T-helper 1 cell treated with Interleukin-12 subunit alpha and Interleukin-12 subunit beta and Interleukin-4 antibody, amounts not matched to agents 30 ng/mL and 1 ng/mL, for 36 hours (primary cell): ENCODE measurements at regions not wholly inside any gene's neighbourhood (a gene's known extent, or its start where the extent isn't known, plus 50 kb on each side); places are given as distances from the start of the nearest gene placed in this dataset.
"Not testable (repeated sequence)": the region's sequence is repeated elsewhere in the genome, so short reads cannot be mapped to it uniquely, and the experiment has no call there.

Experiments used
- intact Hi-C: fragments of 100-400 bp; cut with micrococcal nuclease; formaldehyde crosslinking; loops from one replicate; pipeline ENCODE4 v1.15.1; 2024

DNA sequence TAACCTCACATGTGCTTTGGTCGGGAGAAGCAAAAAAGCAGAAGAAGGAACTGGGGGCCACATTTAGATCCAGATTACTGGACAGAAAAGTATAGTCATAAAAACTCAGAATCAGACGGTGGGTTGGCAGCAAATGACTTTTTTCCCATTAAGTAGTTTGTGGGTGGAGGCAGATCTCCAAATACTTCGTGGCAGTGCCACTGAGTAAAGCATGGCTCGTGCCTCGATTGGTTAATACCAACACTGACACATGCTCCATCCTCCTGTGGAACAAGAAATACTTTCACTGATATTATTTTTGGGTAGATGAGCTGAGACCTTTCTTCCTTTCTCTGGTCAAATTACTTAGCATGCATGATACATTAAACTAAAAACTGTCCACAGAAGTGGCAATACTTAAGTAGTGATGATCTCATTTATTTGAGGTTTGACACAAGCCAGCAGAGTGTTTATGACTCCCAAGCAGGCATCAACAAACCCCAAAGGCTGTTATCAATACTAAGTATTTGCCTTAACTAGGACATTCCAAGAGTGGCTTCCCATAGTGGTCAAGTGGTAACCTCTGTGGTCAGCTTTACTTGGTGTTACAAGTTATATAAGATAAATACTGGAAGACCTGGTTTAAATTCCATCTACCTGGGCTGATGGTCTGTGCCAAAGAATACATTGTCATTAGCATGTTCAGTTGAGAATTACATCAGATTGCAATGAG lies 500.0 kb upstream of the RUNX1 start:
- intact Hi-C loops = no loop called here

- intact Hi-C loops = loop anchor here (1.0 kb wide), 1 partner anchor 18 kb away; no protein-coding TSS in a partner anchor
Measured at GRCh38 chr21:35547946-35548774, 499.1 kb upstream of the RUNX1 start.

GRCh38 chr21:35543746-35544145 lies 494.6 kb upstream of the RUNX1 start:
- intact Hi-C loops = no loop called here

DNA sequence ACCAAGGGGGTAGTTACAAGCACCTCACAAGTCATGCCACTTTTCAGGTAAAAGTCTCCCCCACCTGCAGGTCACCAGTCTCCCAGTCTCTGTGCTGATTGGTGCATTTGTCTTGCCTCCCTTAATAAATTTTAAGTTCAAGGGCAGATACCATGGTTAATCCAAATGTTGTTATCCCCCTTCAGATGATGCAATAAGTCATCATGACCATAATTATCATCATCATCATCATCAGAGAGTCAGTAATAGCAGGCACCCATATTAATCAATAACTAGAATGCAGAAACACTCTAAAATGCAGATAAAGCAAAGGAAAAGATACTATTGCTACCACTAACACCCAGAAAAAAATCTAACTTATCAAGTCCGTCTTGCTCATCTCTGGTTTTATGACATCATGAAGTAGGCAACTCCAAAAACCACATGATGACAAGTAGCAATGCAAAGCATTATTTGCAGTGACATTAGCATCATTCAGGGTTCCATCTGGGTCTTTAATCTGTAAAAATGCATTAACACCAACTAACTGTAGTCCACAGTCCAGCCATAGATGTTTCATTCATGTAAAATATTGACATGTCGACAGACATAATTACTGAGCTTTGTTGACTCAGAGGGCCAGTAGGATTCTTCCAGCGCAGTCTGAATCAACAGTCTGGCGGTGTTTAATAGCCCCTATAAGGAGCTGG lies 492.0 kb upstream of the RUNX1 start:
- intact Hi-C loops = no loop called here

- intact Hi-C loops = no loop called here
Measured at GRCh38 chr21:35538386-35538785, 489.3 kb upstream of the RUNX1 start.

- intact Hi-C loops = no loop called here
Measured at GRCh38 chr21:35537604-35538003, 488.5 kb upstream of the RUNX1 start.

- intact Hi-C loops = no loop called here
Measured at GRCh38 chr21:35533893-35534292, 484.8 kb upstream of the RUNX1 start.

- intact Hi-C loops = loop anchor here (1.0 kb wide), 1 partner anchor 17 kb away; no protein-coding TSS in a partner anchor
Measured at GRCh38 chr21:35530766-35531165, 481.7 kb upstream of the RUNX1 start.

- intact Hi-C loops = loop anchor here (1.0 to 10.0 kb wide), 6 partner anchors 55 to 641 kb away; no protein-coding TSS in a partner anchor
Measured at GRCh38 chr21:35529171-35529863, 480.2 kb upstream of the RUNX1 start.

GRCh38 chr21:35528116-35529042 lies 479.3 kb upstream of the RUNX1 start:
- intact Hi-C loops = loop anchor here (1.0 to 10.0 kb wide), 6 partner anchors 54 to 640 kb away; no protein-coding TSS in a partner anchor

DNA sequence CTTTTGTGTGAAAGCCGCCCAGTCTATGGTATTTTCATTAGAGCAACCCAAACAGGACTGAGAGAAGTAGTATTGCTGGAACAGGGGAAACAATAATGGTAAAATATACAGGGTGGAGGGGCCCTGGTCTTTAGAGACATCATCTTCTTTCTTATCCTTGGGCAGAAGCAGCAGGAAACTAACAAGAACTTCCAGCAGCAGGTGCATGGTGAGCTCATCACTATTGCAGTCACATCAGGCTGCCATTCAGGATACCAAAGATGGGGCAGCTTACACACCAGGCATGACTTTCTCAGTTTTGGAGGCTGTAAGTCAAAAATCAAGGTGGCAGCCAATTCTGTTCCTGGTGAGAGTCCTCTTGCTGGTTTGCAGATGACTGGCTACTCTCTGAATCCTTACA lies 478.3 kb upstream of the RUNX1 start:
- intact Hi-C loops = loop anchor here (5.0 to 10.0 kb wide), 3 partner anchors 90 to 587 kb away; no protein-coding TSS in a partner anchor

- intact Hi-C loops = loop anchor here (5.0 to 10.0 kb wide), 3 partner anchors 88 to 589 kb away; no protein-coding TSS in a partner anchor
Measured at GRCh38 chr21:35525443-35525842, 476.3 kb upstream of the RUNX1 start.

DNA sequence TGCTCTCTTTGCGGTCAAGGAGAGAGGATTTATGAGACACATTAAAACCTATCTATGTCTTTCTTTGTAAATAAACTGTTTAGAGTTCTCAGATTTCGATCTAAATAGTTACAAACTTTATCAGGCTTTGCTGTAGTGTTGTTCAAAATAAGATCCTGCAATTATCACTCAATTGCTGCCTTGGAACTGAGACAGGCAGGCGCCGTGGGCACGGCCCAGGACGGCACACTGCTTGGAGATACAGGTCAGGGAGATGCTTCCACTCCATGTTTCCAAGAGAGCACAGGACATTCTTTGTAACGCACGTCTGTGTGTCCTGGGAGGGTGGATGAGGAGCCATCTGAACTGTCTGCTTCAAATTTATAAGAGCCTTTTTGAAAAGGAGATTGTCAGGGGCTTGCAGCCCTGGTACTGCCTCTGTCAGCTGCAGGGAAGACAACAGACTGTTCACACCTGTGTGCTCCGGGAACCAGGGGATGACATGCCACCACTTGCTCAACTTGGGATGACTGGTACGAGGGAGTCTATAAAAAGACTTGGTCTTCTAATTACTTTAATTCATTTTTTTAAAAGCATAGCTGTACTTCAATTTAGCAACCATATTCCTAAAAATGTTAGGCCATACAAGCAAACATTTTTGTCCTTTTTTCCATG lies 472.9 kb upstream of the RUNX1 start:
- intact Hi-C loops = loop anchor here (10.0 kb wide), 1 partner anchor 593 kb away; no protein-coding TSS in a partner anchor

- intact Hi-C loops = loop anchor here (10.0 kb wide), 1 partner anchor 594 kb away; no protein-coding TSS in a partner anchor
Measured at GRCh38 chr21:35521293-35521692, 472.2 kb upstream of the RUNX1 start.

- intact Hi-C loops = loop anchor here (10.0 kb wide), 1 partner anchor 594 kb away; no protein-coding TSS in a partner anchor
Measured at GRCh38 chr21:35520856-35521255, 471.8 kb upstream of the RUNX1 start.

- intact Hi-C loops = loop anchor here (10.0 kb wide), 1 partner anchor 594 kb away; no protein-coding TSS in a partner anchor
Measured at GRCh38 chr21:35520302-35520701, 471.2 kb upstream of the RUNX1 start.

DNA sequence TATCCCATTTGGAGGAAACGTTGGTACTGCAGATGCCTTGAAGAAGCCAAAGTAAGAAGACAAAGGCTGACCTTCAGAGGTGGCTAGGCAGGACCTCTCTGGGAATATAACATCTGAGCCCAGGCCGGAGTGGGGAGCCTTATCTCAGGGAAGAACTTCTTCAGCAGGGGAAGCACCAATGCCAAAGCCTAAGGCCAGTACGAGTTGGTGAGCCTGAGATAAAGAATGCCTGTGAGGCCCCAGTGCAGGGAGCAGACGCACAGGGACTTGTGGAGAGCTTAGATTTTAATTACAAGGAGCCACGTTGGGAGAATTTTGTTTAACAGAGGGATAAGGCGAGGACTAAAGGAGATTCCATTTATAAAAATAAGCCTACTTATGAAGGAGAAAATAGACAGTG lies 468.8 kb upstream of the RUNX1 start:
- intact Hi-C loops = no loop called here

DNA sequence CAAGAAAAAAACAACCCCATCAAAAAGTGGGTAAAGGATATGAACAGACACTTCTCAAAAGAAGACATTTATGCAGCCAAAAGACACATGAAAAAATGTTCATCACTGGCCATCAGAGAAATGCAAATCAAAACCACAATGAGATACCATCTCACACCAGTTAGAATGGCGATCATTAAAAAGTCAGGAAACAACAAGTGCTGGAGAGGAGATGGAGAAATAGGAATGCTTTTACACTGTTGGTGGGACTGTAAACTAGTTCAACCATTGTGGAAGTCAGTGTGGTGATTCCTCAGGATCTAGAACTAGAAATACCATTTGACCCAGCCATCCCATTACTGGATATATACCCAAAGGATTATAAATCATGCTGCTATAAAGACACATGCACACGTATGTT lies 467.2 kb upstream of the RUNX1 start:
- intact Hi-C loops = not testable (repeated sequence)

GRCh38 chr21:35512346-35512745 lies 463.2 kb upstream of the RUNX1 start:
- intact Hi-C loops = no loop called here
